ENCODE measurements at regions not wholly inside any gene's neighbourhood (a gene's known extent, or its start where the extent isn't known, plus 50 kb on each side); places are given as distances from the start of the nearest gene placed in this dataset.

DNA sequence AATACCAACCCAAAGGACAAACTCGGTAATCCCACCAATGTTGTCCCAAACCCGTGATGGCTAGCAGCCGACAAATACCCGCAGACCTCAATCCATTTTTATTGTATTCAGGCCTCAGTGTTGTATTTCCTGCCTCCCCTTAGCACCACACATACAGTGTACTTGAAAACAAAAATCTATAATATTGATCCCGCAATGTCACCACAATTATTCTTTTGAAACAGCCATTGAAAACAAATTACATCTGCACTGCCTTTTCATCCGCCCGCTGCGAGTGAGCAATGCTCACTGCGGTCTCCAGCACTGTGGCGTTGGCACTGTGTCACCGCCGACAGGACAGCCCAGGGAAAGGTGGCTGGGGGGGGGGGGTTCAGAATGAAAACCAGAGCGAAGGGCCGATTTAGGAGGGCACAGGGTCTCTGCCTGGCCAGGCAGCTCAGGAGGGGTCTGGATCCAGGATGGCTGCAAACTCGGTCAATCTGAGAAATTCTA, 385.8 kb upstream of the ZNF507 start:
- DNase-seq, result no peak

- DNase-seq, result no peak
These were observed 384.9 kb upstream of the ZNF507 start for GRCh38 chr19:31960474-31960873.

DNA sequence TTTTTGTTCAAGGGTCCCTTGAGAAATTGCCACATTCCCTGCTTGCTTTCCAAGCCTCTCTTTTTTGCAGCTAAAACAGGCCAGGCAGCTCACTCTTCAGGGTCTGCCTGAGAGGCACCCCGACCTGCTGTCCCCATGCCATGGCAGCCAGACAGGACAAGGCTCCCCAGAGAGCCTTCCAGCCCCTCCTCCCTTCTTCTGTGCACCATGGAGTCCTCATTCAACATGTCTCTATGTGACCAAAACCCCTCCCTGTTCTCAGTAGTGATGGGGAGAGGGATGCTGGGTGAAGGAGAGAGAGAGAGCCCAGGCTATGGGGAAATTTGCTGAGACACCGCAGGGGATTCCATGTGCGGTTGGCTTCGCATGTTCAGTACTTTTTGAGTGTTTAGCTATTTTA, 384.2 kb upstream of the ZNF507 start:
- DNase-seq, result no peak

DNA sequence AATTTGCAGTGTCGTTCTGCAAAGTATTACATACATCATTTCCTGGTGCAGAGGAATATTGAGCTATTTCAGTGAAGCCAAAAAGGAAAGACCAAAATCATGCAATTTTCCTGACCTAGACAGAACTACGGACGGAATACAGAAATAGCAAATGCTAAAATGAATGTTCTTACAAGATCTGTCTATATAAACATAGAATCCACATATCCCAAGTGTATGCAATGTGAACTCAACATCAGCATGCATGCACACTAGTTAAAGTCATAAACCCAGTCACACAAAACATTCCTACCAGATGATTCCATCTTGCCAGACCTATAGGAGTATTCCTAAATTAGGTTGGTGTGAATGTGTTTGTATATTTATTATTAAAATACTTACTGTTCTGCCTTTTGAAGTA, 383.7 kb upstream of the ZNF507 start:
- no peak for DNase-seq

DNA sequence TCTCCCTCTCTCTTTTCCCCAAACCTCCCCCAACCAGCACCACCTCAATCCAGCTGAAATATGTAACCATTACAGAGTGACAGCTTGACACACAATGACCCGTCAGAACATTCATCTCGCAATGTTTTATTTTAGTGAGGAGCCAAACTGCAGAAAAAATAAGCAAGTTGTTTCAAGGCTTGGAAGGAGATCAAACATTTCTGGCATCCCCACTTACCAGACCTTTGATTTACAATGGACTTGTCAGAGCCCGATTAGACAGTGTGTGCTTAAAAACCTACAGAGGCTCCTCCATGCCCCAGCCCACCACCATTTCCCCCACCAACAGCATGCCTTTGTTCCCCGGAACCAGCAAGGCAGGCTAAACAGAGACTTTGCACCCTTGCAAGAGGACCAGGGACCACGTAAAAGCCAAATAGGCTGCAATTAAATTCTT, 382.8 kb upstream of the ZNF507 start:
- no peak for DNase-seq

DNA sequence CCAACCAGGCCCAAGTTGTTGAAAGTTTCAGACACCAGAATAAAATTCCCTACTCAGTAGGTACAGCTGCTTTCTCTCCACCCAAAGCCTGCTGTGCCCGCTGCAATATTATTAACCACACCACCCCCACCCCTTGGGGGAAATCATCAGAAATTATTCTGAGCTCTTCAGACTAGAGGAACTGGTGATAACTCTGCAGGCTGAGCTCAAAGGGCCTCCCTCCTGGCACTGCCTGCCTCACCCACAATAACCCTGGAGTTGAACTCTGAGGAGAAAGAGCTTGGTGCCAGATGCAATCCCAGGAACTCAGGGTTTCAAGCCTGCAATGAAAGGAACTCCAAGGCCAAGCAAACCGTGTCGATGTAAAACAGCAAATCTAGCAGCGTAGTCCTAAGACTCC, 381.7 kb upstream of the ZNF507 start:
- no peak for DNase-seq

DNA sequence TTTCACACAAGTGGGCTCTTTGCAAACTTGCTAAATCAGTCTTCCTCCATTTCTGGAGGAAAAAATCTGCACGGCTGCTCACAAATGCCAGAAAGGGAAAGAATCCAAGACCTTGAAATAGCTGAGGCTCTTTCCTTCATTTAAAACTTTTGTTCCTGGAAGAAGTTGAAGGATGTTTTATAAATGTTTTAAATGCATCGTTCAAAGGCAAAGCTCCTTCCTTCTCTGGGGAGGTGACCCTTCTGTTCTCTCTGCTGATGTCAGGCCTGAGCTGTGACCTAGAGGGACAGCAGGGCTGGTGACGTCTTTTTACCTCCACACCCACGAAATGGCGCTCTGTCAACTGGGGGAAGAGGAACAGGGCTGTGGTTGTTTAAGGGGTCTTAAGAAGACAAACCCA, 376.4 kb upstream of the ZNF507 start:
- no peak for DNase-seq

GRCh38 chr19:31970027-31970461, 375.4 kb upstream of the ZNF507 start:
- DNase-seq, result no peak

- no peak for DNase-seq
These were observed 371.1 kb upstream of the ZNF507 start for GRCh38 chr19:31974290-31974689.

GRCh38 chr19:31974941-31975340, 370.5 kb upstream of the ZNF507 start:
- DNase-seq, result no peak

DNA sequence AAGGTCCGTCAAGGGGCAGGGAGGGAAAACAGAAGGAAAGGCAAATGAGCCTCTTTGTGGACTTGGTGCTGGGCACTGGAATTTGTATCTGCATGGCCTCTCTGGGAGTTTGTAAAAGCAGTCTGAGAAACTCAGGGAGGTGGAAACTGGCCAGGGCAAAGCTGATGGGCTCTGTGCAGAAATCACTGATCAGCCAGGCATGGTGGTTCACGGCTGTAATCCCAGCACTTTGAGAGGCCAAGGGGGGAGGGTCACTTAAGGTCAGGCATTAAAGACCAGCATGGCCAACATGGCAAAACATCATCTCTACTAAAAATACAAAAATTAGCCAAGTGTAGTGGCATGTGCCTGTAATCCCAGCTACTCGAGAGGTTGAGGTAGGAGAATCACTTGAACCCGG, 369.9 kb upstream of the ZNF507 start:
- DNase-seq, result no peak

DNA sequence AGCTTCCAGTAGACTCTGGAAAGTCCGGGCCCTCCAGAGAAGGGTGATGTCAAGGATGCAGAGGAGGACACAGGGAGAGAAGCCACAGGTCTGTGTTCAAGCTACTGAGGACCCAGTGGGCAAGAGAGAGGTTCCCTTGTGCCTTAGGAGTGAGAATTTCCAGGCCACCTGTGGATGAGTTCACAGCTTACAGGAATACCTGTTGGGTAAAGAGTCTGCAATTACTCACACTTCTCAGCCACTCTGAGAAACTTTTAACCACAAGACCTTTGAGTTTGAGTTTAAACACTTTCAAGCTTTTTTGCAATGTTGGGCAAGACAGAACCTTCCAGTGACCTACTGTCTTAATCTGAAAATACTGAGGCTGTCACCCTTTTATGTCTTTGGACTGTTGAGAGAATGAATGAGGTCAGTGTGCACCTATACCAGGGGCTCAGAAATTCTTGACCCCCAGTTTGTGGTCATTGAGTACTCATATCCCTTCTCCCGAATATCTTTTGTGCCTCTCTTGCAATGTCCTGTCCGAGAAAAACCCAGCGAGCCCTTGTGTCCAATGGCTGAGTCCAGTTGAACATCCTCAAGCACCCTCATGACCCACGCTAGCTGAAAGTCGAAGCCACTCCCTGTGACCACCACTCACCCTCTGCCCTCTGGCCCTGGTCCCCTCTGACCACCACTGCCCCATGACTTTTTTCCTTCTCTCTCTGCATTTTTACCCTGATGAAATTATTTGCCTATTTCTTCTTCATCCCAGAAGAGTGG, 368.5 kb upstream of the ZNF507 start:
- DNase-seq, result no peak

GRCh38 chr19:31979362-31979761, 366.0 kb upstream of the ZNF507 start:
- no peak for DNase-seq

DNA sequence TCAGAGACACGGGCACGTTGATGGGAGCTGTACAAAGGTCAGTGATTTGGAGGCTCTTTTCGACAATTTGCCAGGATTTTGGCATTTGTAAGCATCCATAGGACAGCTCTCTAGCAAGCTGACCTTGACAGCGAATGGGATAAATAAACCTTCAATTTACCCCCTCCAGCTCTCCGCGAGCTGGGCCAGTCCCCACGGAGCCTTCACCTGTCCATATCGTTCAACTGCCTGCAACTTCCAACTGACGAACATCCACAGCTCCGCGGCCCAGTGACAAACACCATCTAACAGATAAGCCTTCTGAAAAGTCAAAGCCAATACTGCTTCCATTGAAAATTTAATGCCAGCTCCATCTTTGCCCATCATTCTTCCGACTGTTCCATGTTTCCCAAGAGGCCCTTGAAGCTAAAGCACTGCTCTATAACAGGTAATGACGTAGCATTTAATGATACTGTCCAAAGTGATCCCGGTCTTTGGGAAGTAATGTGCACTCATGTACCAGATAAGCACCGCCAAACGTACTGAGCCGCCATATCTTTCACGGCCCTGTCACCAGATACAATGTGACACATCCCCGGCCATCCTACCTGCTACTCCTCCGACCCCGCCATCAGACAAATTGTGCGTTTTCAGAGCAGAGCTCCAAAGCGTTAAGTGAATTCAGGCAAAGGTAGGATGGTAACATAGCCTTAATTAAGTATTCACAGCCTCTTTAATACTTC, 365.3 kb upstream of the ZNF507 start:
- DNase-seq, result no peak

DNA sequence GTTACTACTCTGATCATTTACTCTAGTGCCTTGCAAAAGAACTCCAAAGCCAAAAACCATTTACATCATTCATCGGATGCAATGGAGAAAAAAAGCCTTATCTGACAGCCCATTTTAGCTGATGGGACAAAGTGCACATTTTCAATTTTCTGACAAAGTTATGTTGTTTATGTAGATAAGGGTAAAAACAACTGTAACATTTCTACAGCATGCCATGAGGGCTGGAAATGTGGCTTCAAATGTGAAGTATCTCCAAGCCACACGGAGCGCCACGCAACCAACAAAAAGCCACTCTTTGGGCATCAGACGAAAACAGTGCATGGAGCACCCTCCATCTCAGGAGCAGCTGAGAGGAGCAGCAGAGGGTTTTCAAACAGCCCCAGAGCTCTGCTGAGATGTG, 364.6 kb upstream of the ZNF507 start:
- no peak for DNase-seq

DNA sequence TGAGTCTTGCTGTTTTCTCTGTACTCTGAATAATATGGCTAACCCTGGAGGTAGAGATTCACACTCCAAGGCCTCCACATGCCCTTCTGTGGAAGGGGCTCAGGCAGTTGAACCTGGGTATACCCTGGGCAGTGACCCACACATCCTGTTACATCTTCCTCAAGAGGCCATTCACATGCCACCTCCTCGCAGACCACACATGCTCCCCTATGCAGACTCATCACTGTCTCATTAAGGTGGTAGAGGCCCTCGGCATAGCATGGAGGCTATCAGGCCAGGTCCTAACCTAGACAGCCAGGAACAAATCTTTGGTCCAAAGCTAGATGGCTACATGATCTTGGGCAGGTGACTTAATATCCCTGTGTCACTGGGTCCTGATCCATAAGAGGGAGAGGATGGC, 363.9 kb upstream of the ZNF507 start:
- DNase-seq, result no peak

- DNase-seq, result no peak
These were observed 361.8 kb upstream of the ZNF507 start for GRCh38 chr19:31983647-31984046.

DNA sequence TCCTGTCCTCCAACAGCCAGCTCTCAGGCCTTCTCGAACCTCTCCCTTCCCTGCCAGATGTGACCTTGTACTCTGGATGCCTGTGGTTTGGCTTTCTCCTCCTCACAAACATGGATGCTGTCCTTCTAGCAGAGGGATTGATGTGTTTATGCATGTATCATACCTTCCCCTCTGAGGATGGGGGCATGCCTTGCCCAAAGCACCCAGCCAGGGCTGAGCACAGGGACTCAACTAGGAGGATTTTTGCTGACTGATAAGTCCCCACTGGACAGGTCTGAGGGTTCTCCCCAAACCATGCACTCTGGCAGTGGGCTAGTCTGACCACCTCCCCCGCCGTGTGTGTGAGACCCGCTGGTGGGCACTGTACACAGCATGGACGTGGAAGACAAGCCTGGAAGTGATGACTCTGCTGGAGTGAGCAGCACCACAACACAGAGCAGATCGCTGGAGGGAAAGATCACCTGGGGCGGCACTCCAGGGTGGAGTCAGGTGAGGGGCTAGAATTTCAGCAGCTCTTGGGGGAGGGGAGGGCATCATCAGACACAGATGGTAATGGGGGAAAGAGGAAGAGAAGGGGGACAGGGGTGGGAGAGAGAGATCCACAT, 360.3 kb upstream of the ZNF507 start:
- no peak for DNase-seq

- DNase-seq, result no peak
These were observed 358.5 kb upstream of the ZNF507 start for GRCh38 chr19:31986951-31987350.

DNA sequence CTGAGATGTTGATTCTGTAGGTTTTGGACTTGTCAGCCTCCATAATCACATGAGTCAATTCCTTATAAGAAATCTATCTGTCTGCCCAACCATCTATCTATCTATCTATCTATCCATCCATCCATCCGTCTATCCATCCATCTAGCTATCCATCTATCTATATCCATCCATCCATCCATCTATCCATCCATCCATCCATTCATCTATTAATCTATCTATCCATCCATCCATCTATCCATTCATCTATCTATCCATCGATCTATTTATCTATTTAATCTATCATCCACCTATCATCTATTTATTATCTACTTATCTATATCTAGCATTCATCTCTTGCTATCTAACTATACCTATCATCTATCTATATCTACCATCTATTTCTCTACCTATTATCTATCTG, 357.2 kb upstream of the ZNF507 start:
- no peak for DNase-seq

GRCh38 chr19:31991984-31992655, 353.3 kb upstream of the ZNF507 start:
- no peak for DNase-seq

- no peak for DNase-seq
These were observed 352.7 kb upstream of the ZNF507 start for GRCh38 chr19:31992750-31993149.

DNA sequence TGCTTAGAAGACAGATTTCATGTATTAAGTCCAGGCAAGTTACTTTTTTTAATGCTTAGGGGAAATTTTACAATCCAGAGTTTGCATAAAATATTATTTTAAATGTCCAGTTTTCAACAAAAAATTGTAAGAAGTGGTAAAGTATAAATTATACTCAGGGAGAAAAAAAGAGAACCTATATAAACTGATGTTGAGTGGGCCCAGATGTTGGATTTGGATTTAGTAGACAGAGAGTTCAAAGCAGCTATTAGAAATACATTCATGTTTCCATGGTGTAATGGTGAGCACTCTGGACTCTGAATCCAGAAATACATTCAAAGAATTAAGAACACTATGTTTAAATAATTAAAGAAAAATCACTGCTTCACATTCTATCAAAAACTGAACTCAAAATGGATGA, 349.9 kb upstream of the ZNF507 start:
- no peak for DNase-seq
